ENCODE measurements at regions not wholly inside any gene's neighbourhood (a gene's known extent, or its start where the extent isn't known, plus 50 kb on each side); places are given as distances from the start of the nearest gene placed in this dataset.

GRCh38 chr1:113246929-113247328 lies 143.4 kb upstream of the MAGI3 start:
- TF ChIP-seq CTCF (IDR thresholded peaks at IDR 0.05; ENCODE audit: low read depth, low read length) (no peak), POLR2A (IDR thresholded peaks at IDR 0.05; ENCODE audit: extremely low read depth, insufficient read length) (no peak), MAX (IDR thresholded peaks at IDR 0.05; ENCODE audit: low read depth, low read length) (no peak)

Data from NB4 (cell line).